ENCODE measurements at regions not wholly inside any gene's neighbourhood (a gene's known extent, or its start where the extent isn't known, plus 50 kb on each side); places are given as distances from the start of the nearest gene placed in this dataset.

DNA sequence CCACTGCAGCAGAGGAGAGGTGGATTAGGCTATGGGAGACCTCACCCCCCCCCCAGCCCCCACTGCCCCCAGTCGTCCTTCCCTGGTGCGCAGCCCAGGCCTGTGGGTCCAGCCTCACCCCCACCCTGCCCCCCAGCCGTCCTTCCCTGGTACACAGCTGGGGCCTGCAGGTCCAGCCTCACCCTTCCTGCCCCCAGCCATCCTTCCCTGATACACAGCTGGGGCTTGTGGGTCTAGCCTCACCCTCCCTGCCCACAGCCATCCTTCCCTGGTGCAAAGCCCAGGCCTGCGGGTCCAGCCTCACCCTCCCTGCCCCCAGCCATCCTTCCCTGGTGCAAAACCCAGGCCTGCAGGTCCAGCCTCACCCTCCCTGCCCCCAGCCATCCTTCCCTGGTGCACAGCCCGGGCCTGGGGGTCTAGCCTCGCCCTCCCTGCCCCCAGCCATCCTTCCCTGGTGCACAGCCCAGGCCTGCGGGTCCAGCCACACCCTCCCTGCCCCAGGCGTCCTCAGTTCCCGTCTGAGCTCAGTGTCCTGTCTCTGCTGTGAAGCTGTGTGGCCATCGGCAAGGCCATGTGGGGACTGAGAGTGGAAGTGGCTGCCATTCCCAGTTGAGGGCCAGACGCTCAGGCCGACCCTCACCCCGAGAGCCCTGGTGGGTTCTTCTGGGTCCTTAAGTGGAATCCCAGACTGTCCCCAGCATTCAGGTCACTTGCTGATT lies 86.8 kb upstream of the SNTG2 start:
- TF ChIP-seq ZBTB7A (IDR thresholded peaks at IDR 0.05; ENCODE audit: low read depth) = no peak
- no peak for TF ChIP-seq TAF1 (IDR thresholded peaks at IDR 0.05; ENCODE audit: low read depth)
- no peak for TF ChIP-seq CEBPB (IDR thresholded peaks at IDR 0.05)
- no peak for TF ChIP-seq TEAD4 (IDR thresholded peaks at IDR 0.05)
- TF ChIP-seq RAD21 (IDR thresholded peaks at IDR 0.05; ENCODE audit: low read depth) = no peak

DNA sequence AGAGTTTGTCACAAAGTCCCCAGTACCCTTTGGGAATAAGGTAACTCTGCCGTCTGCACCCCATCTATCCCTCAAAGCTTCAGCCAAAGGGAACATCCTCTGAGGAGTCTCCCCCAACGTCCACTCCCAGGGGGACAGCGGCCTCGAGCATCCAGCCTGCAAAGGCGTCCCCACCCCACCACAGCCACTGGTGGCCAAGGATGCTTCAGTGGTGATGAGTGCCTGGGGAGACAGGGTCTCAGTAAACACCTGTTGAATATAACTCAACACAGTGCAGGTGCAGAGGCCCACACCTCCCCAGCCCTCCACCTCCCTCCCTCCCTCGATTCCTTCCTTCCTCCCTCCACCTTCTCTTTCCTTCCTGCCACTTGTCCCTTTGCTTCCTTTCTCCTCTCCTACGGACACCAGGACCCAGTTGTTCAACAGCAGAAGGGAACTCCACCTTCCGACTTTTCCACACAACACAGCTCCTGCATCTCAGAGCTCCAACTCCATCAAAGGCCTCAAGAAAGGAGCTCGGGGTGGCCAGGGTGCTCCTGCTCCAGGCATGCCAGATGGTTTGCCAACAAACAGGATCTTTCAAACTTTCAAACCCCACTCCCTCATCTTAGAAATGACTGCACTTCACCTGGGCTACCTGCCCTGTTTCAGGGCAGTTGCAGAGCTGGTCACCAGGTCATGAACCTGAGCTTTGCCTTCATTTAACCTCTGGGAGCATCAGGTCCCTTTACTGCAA lies 87.8 kb upstream of the SNTG2 start:
- TF ChIP-seq, protein P1, sequence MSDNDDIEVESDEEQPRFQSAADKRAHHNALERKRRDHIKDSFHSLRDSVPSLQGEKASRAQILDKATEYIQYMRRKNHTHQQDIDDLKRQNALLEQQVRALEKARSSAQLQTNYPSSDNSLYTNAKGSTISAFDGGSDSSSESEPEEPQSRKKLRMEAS (IDR thresholded peaks at IDR 0.05) = no peak
- TF ChIP-seq YY1 (IDR thresholded peaks at IDR 0.05; ENCODE audit: low read depth) = no peak
- TF ChIP-seq, protein P2, sequence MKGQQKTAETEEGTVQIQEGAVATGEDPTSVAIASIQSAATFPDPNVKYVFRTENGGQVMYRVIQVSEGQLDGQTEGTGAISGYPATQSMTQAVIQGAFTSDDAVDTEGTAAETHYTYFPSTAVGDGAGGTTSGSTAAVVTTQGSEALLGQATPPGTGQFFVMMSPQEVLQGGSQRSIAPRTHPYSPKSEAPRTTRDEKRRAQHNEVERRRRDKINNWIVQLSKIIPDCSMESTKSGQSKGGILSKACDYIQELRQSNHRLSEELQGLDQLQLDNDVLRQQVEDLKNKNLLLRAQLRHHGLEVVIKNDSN (IDR thresholded peaks at IDR 0.05) = no peak
- no peak for TF ChIP-seq RAD21 (IDR thresholded peaks at IDR 0.05; ENCODE audit: low read depth)
- TF ChIP-seq TAF1 (IDR thresholded peaks at IDR 0.05; ENCODE audit: low read depth) = no peak
- TF ChIP-seq, protein P3, sequence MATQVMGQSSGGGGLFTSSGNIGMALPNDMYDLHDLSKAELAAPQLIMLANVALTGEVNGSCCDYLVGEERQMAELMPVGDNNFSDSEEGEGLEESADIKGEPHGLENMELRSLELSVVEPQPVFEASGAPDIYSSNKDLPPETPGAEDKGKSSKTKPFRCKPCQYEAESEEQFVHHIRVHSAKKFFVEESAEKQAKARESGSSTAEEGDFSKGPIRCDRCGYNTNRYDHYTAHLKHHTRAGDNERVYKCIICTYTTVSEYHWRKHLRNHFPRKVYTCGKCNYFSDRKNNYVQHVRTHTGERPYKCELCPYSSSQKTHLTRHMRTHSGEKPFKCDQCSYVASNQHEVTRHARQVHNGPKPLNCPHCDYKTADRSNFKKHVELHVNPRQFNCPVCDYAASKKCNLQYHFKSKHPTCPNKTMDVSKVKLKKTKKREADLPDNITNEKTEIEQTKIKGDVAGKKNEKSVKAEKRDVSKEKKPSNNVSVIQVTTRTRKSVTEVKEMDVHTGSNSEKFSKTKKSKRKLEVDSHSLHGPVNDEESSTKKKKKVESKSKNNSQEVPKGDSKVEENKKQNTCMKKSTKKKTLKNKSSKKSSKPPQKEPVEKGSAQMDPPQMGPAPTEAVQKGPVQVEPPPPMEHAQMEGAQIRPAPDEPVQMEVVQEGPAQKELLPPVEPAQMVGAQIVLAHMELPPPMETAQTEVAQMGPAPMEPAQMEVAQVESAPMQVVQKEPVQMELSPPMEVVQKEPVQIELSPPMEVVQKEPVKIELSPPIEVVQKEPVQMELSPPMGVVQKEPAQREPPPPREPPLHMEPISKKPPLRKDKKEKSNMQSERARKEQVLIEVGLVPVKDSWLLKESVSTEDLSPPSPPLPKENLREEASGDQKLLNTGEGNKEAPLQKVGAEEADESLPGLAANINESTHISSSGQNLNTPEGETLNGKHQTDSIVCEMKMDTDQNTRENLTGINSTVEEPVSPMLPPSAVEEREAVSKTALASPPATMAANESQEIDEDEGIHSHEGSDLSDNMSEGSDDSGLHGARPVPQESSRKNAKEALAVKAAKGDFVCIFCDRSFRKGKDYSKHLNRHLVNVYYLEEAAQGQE (IDR thresholded peaks at IDR 0.05; ENCODE audit: low read depth) = no peak

DNA sequence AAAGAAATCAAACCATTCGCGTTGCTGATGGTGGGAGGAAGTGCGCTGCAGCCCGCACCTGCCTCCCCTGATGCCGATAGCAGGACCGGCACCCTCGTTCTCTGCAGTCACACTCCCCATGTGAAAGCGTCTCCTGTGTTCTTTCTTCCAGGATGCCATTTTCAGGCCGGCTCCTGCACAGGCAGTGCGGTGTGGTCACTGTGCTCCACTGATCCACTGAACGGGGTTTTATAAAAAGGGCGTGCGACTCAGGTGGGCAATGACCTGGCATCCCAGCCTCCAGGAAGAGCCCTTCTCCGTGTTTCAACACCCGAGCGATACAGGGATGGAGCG lies 88.3 kb upstream of the SNTG2 start:
- no peak for TF ChIP-seq FOXM1 (IDR thresholded peaks at IDR 0.05; ENCODE audit: borderline replicate concordance, low read depth)
- TF ChIP-seq, protein P2 (IDR thresholded peaks at IDR 0.05) = no peak
- TF ChIP-seq, protein P3 (IDR thresholded peaks at IDR 0.05; ENCODE audit: low read depth) = no peak
- TF ChIP-seq NFIC (IDR thresholded peaks at IDR 0.05) = no peak
- TF ChIP-seq CREB1 (IDR thresholded peaks at IDR 0.05; ENCODE audit: low read depth) = no peak
- TF ChIP-seq YY1 (IDR thresholded peaks at IDR 0.05; ENCODE audit: low read depth) = no peak
- no peak for TF ChIP-seq EGR1 (IDR thresholded peaks at IDR 0.05)
- TF ChIP-seq EP300 (IDR thresholded peaks at IDR 0.05; ENCODE audit: borderline replicate concordance) = no peak
- no peak for TF ChIP-seq CEBPB (IDR thresholded peaks at IDR 0.05)
- TF ChIP-seq RAD21 (IDR thresholded peaks at IDR 0.05; ENCODE audit: low read depth) = no peak
- TF ChIP-seq TAF1 (IDR thresholded peaks at IDR 0.05; ENCODE audit: low read depth) = no peak
- TF ChIP-seq TCF12 (IDR thresholded peaks at IDR 0.05; ENCODE audit: low read depth) = no peak
- TF ChIP-seq, protein P1 (IDR thresholded peaks at IDR 0.05) = no peak
- no peak for TF ChIP-seq ZBTB7A (IDR thresholded peaks at IDR 0.05; ENCODE audit: low read depth)
- no peak for TF ChIP-seq TEAD4 (IDR thresholded peaks at IDR 0.05)

DNA sequence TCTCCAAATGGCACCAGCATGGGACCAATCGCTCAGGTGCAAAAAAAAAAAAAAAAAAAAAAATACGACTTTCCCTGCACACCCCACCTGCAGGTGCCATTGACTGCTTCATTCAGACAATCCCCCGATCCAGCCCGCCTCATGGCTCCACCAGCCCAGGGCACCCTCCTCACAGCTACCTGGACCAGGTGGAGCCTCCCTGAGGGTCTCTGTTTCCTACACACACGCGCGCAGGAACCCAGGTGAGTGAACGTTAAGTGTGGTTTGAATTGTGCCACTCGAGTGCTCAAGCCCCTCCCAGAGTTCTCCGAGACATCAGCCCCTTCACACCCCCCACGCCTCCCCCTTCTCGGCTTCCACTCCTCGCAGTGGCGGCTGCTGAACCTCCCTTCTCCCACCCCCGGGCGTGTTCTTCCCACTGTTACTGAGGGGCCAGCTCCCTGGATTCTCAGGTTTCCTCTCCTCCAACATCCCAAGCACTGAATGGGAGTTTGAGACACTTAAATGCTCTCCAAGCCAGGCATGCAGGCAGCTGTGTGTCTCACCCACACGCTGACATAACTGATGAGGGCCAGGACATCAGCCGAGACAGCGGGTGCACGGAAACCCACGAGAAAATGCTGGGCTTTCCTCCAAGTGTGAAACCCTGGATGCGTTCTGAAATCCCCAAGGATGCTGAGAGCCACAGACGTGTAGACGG lies 88.8 kb upstream of the SNTG2 start:
- TF ChIP-seq EP300 (IDR thresholded peaks at IDR 0.05; ENCODE audit: borderline replicate concordance) = no peak
- TF ChIP-seq, protein P2 (IDR thresholded peaks at IDR 0.05) = no peak
- TF ChIP-seq, protein P1 (IDR thresholded peaks at IDR 0.05) = no peak
- TF ChIP-seq TAF1 (IDR thresholded peaks at IDR 0.05; ENCODE audit: low read depth) = no peak
- TF ChIP-seq NFIC (IDR thresholded peaks at IDR 0.05) = no peak
- TF ChIP-seq CREB1 (IDR thresholded peaks at IDR 0.05; ENCODE audit: low read depth) = no peak
- TF ChIP-seq EGR1 (IDR thresholded peaks at IDR 0.05) = no peak
- TF ChIP-seq ZBTB7A (IDR thresholded peaks at IDR 0.05; ENCODE audit: low read depth) = no peak
- TF ChIP-seq FOXM1 (IDR thresholded peaks at IDR 0.05; ENCODE audit: borderline replicate concordance, low read depth) = no peak
- TF ChIP-seq TCF12 (IDR thresholded peaks at IDR 0.05; ENCODE audit: low read depth) = no peak
- TF ChIP-seq CEBPB (IDR thresholded peaks at IDR 0.05) = no peak
- no peak for TF ChIP-seq TEAD4 (IDR thresholded peaks at IDR 0.05)
- TF ChIP-seq RAD21 (IDR thresholded peaks at IDR 0.05; ENCODE audit: low read depth) = no peak
- TF ChIP-seq, protein P3 (IDR thresholded peaks at IDR 0.05; ENCODE audit: low read depth) = no peak
